Gastrocnemius medialis (tissue), 4 donors: ENCODE measurements at regions not wholly inside any gene's neighbourhood (a gene's known extent, or its start where the extent isn't known, plus 50 kb on each side); places are given as distances from the start of the nearest gene placed in this dataset.

ENCODE experiments used
- ATAC-seq, 2 donors: fragments of 150-250 bp; one replicate each; pipeline ENCODE4 v1.9.1; 2016
- DNase-seq, 2 donors: peaks; one replicate each; pipeline ENCODE4 v3.0.0-alpha.2; 2019
- H3K27ac ChIP-seq, 4 donors: fragments of 200-600 bp; sonication (generic); 1 replicate in 1 of 4; 2 replicates in 3 of 4; pipeline ENCODE4 v1.5.1; 2016 to 2018; ENCODE audit warnings: mild to moderate bottlenecking in 2 of 4, moderate library complexity in 1 of 4
- H3K27me3 ChIP-seq, 3 donors: fragments of 200-600 bp; sonication (generic) in 2 of 3; 1 replicate in 1 of 3; 2 replicates in 2 of 3; pipeline versions ENCODE4 v1.5.1 to v1.6.0; 2016 to 2019; ENCODE audit warnings: mild to moderate bottlenecking in 1 of 3, moderate library complexity in 1 of 3
- H3K36me3 ChIP-seq, 2 donors: fragments of 200-600 bp; sonication (generic) in 1 of 2; one replicate each; pipeline ENCODE4 v1.5.1; 2017 to 2018
- H3K4me1 ChIP-seq, 2 donors: fragments of 200-600 bp; sonication (generic) in 1 of 2; one replicate each; pipeline ENCODE4 v1.5.1; 2016 to 2017; ENCODE audit warnings: mild to moderate bottlenecking in 2 of 2
- H3K4me3 ChIP-seq, 4 donors: fragments of 200-600 bp; sonication (generic) in 3 of 4; 1 replicate in 1 of 4; 2 replicates in 3 of 4; pipeline ENCODE4 v1.5.1; 2016 to 2019; ENCODE audit warnings: mild to moderate bottlenecking in 2 of 4
- H3K9me3 ChIP-seq, 3 donors: fragments of 200-600 bp; sonication (generic) in 2 of 3; 1 replicate in 1 of 3; 2 replicates in 2 of 3; pipeline ENCODE4 v1.5.1; 2016 to 2019
- POLR2A ChIP-seq, 2 donors: fragments of 450-650 bp; IDR thresholded peaks; one replicate each; pipeline ENCODE4 v1.6.1; 2017; ENCODE audit warnings: antibody characterized with exemption in 2 of 2, mild to moderate bottlenecking in 2 of 2, moderate library complexity in 2 of 2
- in situ Hi-C, 4 donors: fragments of 200-750 bp; cut with MboI; loops; one replicate each; pipeline versions ENCODE4 v1.15.0 to v1.8.0; 2017; ENCODE audit warnings: low sequenced_read_pairs in 4 of 4
- intact Hi-C: fragments of 100-400 bp; cut with DNase I; formaldehyde crosslinking; loops from one replicate; pipeline ENCODE4 v1.15.1; 2023; ENCODE audit warnings: low total_unique reads
- TF ChIP-seq, protein P1 (sequence below), 5 experiments: fragments of 450-650 bp in 3 of 5; fragments of 200-600 bp in 2 of 5; sonication (generic) in 2 of 5; IDR thresholded peaks in 4 of 5; conservative IDR thresholded peaks in 1 of 5; 1 replicate in 4 of 5; 2 replicates in 1 of 5; pipeline ENCODE4 v1.5.1; 2016 to 2019; ENCODE audit warnings: antibody characterized with exemption in 5 of 5, mild to moderate bottlenecking in 3 of 5, moderate library complexity in 3 of 5

- ATAC-seq, result no peak
- no peak overlapping the region for H3K4me3 ChIP-seq
- no peak for DNase-seq
- no peaks in the 10 kb centered on the region for H3K36me3 ChIP-seq
- intact Hi-C loops, result no loop called here
- H3K27ac ChIP-seq, result no peak overlapping the region
- TF ChIP-seq POLR2A (IDR thresholded peaks at IDR 0.05), result no peak
- TF ChIP-seq, protein P1, sequence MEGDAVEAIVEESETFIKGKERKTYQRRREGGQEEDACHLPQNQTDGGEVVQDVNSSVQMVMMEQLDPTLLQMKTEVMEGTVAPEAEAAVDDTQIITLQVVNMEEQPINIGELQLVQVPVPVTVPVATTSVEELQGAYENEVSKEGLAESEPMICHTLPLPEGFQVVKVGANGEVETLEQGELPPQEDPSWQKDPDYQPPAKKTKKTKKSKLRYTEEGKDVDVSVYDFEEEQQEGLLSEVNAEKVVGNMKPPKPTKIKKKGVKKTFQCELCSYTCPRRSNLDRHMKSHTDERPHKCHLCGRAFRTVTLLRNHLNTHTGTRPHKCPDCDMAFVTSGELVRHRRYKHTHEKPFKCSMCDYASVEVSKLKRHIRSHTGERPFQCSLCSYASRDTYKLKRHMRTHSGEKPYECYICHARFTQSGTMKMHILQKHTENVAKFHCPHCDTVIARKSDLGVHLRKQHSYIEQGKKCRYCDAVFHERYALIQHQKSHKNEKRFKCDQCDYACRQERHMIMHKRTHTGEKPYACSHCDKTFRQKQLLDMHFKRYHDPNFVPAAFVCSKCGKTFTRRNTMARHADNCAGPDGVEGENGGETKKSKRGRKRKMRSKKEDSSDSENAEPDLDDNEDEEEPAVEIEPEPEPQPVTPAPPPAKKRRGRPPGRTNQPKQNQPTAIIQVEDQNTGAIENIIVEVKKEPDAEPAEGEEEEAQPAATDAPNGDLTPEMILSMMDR (IDR thresholded peaks at IDR 0.05 in 4 of 5, conservative IDR thresholded peaks at IDR 0.05 in 1 of 5), result no peak
- in situ Hi-C loops, result no loop called here
- H3K4me1 ChIP-seq, result no peaks in the 10 kb centered on the region
- no peaks in the 10 kb centered on the region for H3K27me3 ChIP-seq
- H3K9me3 ChIP-seq, result no peaks in the 10 kb centered on the region
Observed at GRCh38 chr3:8189051-8189450, 312.6 kb upstream of the LMCD1 start.

DNA sequence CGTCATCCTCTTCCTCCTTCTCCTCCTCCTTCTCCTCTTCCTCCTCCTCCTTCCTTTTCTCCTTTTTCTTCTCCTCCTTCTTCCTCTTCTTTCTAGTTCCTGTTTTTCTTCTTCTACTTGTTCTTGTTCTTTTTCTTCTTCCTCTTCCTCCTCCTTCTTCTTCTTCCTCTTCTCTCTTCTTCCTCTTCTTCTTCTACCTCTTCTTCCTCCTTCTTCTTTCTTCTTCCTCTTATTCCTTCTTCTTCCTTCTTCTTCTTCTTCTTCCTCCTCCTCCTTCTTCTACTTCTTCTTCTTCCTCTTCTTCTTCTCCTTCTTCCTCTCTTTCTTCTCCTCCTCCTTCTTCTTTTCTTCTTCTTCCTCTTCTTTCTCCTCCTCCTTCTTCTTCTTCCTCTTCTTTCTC is 310.2 kb upstream of the LMCD1 start:
- Histone ChIP-seq H3K4me1 (no peaks in the 10 kb centered on the region), H3K4me3 (no peak overlapping the region), H3K9me3 (no peaks in the 10 kb centered on the region), H3K36me3 (no peaks in the 10 kb centered on the region), H3K27me3 (no peaks in the 10 kb centered on the region), H3K27ac (no peak overlapping the region)
- intact Hi-C loops, result loop anchor here (10.0 kb wide), 1 partner anchor 877 kb away; no protein-coding TSS in a partner anchor
- in situ Hi-C loops, result no loop called here
- no peak for DNase-seq
- ATAC-seq, result no peak
- TF ChIP-seq POLR2A (IDR thresholded peaks at IDR 0.05), result no peak
- TF ChIP-seq, protein P1 (IDR thresholded peaks at IDR 0.05 in 4 of 5, conservative IDR thresholded peaks at IDR 0.05 in 1 of 5), result no peak

DNA sequence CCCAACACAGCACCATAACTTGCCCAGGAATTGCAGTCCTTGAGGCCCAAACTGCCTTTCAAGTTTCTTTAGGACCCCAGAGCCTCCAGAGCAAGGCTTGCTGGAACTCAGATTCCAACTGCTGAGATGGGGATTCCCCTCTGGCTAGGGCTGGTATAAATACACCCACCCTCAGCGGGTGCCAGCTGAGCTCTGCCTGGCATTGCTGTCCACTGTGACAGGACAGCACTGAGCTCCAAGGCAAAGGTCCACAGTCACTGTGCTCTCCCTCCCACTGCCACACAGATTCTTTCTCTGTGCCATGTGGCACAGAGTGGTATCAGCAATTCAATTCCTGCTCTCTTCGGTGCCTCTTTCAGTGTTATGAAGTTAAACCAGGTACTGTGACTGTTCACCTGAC is 304.2 kb upstream of the LMCD1 start:
- H3K4me1 ChIP-seq, result no peaks in the 10 kb centered on the region
- in situ Hi-C loops, result no loop called here
- no peak for DNase-seq
- no peaks in the 10 kb centered on the region for H3K9me3 ChIP-seq
- no peak overlapping the region for H3K27ac ChIP-seq
- H3K4me3 ChIP-seq, result no peak overlapping the region
- H3K27me3 ChIP-seq, result no peaks in the 10 kb centered on the region
- intact Hi-C loops, result loop anchor here (10.0 kb wide), 1 partner anchor 883 kb away; no protein-coding TSS in a partner anchor
- TF ChIP-seq, protein P1 (IDR thresholded peaks at IDR 0.05 in 4 of 5, conservative IDR thresholded peaks at IDR 0.05 in 1 of 5), result no peak
- no peak for ATAC-seq
- H3K36me3 ChIP-seq, result no peaks in the 10 kb centered on the region

DNA sequence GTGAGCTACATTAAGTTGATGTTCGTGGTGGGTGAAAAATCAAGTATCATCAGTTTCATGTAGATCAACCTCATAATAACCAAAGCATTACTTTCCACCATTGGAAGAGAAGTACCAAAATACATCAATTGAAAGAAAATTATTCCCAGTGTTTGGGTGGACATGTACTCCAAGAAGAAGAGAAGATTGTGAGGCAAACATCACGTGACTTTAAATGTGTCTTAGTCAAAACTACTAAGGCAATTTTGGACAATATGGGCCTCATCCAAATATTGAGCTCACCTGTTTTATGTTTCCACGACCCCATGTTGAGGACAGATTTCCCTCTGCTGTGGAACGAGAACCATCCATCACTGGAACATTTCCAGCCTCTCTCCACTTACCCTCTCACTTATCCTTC is 303.0 kb upstream of the LMCD1 start:
- H3K27ac ChIP-seq, result no peak overlapping the region
- in situ Hi-C loops, result no loop called here
- H3K4me1 ChIP-seq, result no peaks in the 10 kb centered on the region
- H3K4me3 ChIP-seq, result no peak overlapping the region
- H3K36me3 ChIP-seq, result no peaks in the 10 kb centered on the region
- no peaks in the 10 kb centered on the region for H3K9me3 ChIP-seq
- DNase-seq (no peak), ATAC-seq (no peak)
- intact Hi-C loops, result loop anchor here (10.0 kb wide), 1 partner anchor 884 kb away; no protein-coding TSS in a partner anchor
- no peak for TF ChIP-seq POLR2A (IDR thresholded peaks at IDR 0.05)
- TF ChIP-seq, protein P1 (IDR thresholded peaks at IDR 0.05 in 4 of 5, conservative IDR thresholded peaks at IDR 0.05 in 1 of 5), result no peak
- H3K27me3 ChIP-seq, result no peaks in the 10 kb centered on the region

DNA sequence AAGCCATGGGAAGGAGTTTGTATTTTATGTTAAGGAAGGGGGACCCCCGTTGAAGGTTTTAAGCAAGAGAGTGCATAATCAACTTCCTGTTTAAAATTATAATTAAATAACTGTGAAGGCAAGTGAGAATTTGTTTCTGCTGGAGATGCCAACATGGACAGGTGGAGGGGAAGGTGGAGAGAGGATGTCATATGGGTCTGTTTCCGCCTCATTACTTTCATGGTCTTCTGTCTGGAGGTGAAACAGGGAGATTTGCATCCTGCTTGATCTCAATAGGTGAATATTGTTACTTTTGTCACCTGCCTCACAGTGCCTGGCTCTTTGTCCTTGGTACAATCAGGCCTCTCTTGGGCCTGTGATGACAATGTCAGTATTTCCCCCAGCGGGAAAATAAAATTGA is 300.6 kb upstream of the LMCD1 start:
- H3K4me3 ChIP-seq, result no peak overlapping the region
- ATAC-seq, result no peak
- no peak overlapping the region for H3K27ac ChIP-seq
- TF ChIP-seq, protein P1 (IDR thresholded peaks at IDR 0.05 in 4 of 5, conservative IDR thresholded peaks at IDR 0.05 in 1 of 5), result no peak
- TF ChIP-seq POLR2A (IDR thresholded peaks at IDR 0.05), result no peak
- no peaks in the 10 kb centered on the region for H3K4me1 ChIP-seq
- no peak for DNase-seq
- H3K36me3 ChIP-seq, result no peaks in the 10 kb centered on the region
- no peaks in the 10 kb centered on the region for H3K27me3 ChIP-seq
- H3K9me3 ChIP-seq, result no peaks in the 10 kb centered on the region
- in situ Hi-C loops, result no loop called here
- intact Hi-C loops, result no loop called here
